Central memory CD4-positive, alpha-beta T cell (primary cell): ENCODE measurements at regions not wholly inside any gene's neighbourhood (a gene's known extent, or its start where the extent isn't known, plus 50 kb on each side); places are given as distances from the start of the nearest gene placed in this dataset.

Source experiments
- DNase-seq: peaks from one replicate; pipeline ENCODE4 v3.0.0; 2022

GRCh38 chr6:43965628-43966373 is 161.5 kb downstream of the MRPL14 start:
- DNase-seq = no peak

GRCh38 chr6:43964659-43965570 is 162.3 kb downstream of the MRPL14 start:
- no peak for DNase-seq

GRCh38 chr6:43963877-43964658 is 163.2 kb downstream of the MRPL14 start:
- DNase-seq = no peak

GRCh38 chr6:43963203-43963602 is 164.0 kb downstream of the MRPL14 start:
- DNase-seq = no peak

GRCh38 chr6:43962458-43962857 is 164.8 kb downstream of the MRPL14 start:
- no peak for DNase-seq

- no peak for DNase-seq
Observed at GRCh38 chr6:43957273-43957672, 170.0 kb downstream of the MRPL14 start.

- DNase-seq = no peak
Observed at GRCh38 chr6:43956478-43956877, 170.8 kb downstream of the MRPL14 start.

- DNase-seq = no peak
Observed at GRCh38 chr6:43954311-43955131, 172.7 kb downstream of the MRPL14 start.

GRCh38 chr6:43953794-43954310 is 173.4 kb downstream of the MRPL14 start:
- no peak for DNase-seq

- DNase-seq = no peak
Observed at GRCh38 chr6:43953256-43953655, 174.0 kb downstream of the MRPL14 start.

- no peak for DNase-seq
Observed at GRCh38 chr6:43952746-43953145, 174.5 kb downstream of the MRPL14 start.

GRCh38 chr6:43951756-43952675 is 175.2 kb downstream of the MRPL14 start:
- no peak for DNase-seq

GRCh38 chr6:43951063-43951755 is 176.0 kb downstream of the MRPL14 start:
- DNase-seq = no peak

GRCh38 chr6:43950731-43951062 is 176.6 kb downstream of the MRPL14 start:
- DNase-seq = no peak

- DNase-seq = no peak
Observed at GRCh38 chr6:43950051-43950605, 177.1 kb downstream of the MRPL14 start.

- no peak for DNase-seq
Observed at GRCh38 chr6:43949551-43949991, 177.7 kb downstream of the MRPL14 start.

GRCh38 chr6:43948527-43949485 is 178.4 kb downstream of the MRPL14 start:
- DNase-seq = no peak

GRCh38 chr6:43947860-43948259 is 177.8 kb downstream of the VEGFA start:
- no peak for DNase-seq
